Activated CD8-positive, alpha-beta memory T cell treated with anti-CD3 and anti-CD28 coated beads, Interleukin-2, amount 10 ng/mL, durations not matched to agents 7 days and 5 days (primary cell): ENCODE measurements at regions not wholly inside any gene's neighbourhood (a gene's known extent, or its start where the extent isn't known, plus 50 kb on each side); places are given as distances from the start of the nearest gene placed in this dataset.

Experiments used
- ATAC-seq: fragments of 150-1000 bp; cut with Tn5 transposase; one replicate; pipeline ENCODE4 v1.10.0; 2021; ENCODE audit warnings: moderate library complexity
- CTCF ChIA-PET: fragments of 350-600 bp; sonication (Branson Sonifier 250); formaldehyde crosslinking; loops from one replicate; lab custom pipeline; 2021; ENCODE audit warnings: antibody characterized with exemption; lab: Charles Lee
- DNase-seq: peaks from one replicate; pipeline ENCODE4 v3.0.0-alpha.2; 2020
- H3K27ac Mint-ChIP-seq: one replicate; pipeline ENCODE4 v1.8.0; 2021; ENCODE audit warnings: mild to moderate bottlenecking, mixed read lengths
- H3K27me3 Mint-ChIP-seq: one replicate; pipeline ENCODE4 v1.8.0; 2021; ENCODE audit warnings: mixed read lengths
- H3K36me3 Mint-ChIP-seq: one replicate; pipeline ENCODE4 v1.8.0; 2021; ENCODE audit warnings: mild to moderate bottlenecking, mixed read lengths
- H3K4me1 Mint-ChIP-seq: one replicate; pipeline ENCODE4 v1.8.0; 2021; ENCODE audit warnings: mixed read lengths
- H3K4me3 Mint-ChIP-seq: one replicate; pipeline ENCODE4 v1.8.0; 2021; ENCODE audit warnings: mild to moderate bottlenecking, moderate library complexity, mixed read lengths
- H3K9me3 Mint-ChIP-seq: one replicate; pipeline ENCODE4 v1.8.0; 2022; ENCODE audit warnings: low read depth, mixed read lengths

GRCh38 chr13:48600374-48601364, 53.1 kb upstream of the CYSLTR2 start:
- CTCF ChIA-PET: interaction anchor here (1.5 to 9.2 kb wide), 2 partner anchors 131 to 170 kb away, joined by 4 to 119 read pairs; no protein-coding TSS in a partner anchor
- H3K27me3 Mint-ChIP-seq: peaks cover 9% of the 10 kb centered on the region
- ATAC-seq: no peak

GRCh38 chr13:48602296-48603016, 51.3 kb upstream of the CYSLTR2 start:
- DNase-seq: no peak
- CTCF ChIA-PET: no interaction called here

More at GRCh38 chr13:48600374-48601364, 53.1 kb upstream of the CYSLTR2 start:
- H3K9me3 Mint-ChIP-seq: no peaks in the 10 kb centered on the region
- DNase-seq: no peak
- no peak overlapping the region for H3K27ac Mint-ChIP-seq
- H3K4me1 Mint-ChIP-seq: peaks cover 8% of the 10 kb centered on the region
- no peak overlapping the region for H3K4me3 Mint-ChIP-seq
- H3K36me3 Mint-ChIP-seq: peaks cover 2% of the 10 kb centered on the region

GRCh38 chr13:48603375-48603774, 50.4 kb upstream of the CYSLTR2 start:
- Mint-ChIP-seq H3K9me3 (peaks cover under 1% of the 10 kb centered on the region), H3K4me1 (peaks cover 8% of the 10 kb centered on the region), H3K36me3 (peaks cover 3% of the 10 kb centered on the region), H3K27me3 (peaks cover 18% of the 10 kb centered on the region), H3K27ac (no peak overlapping the region), H3K4me3 (no peak overlapping the region)
- ATAC-seq (no peak), DNase-seq (no peak)
- CTCF ChIA-PET: no interaction called here

More at GRCh38 chr13:48602296-48603016, 51.3 kb upstream of the CYSLTR2 start:
- Mint-ChIP-seq H3K27ac (no peak overlapping the region), H3K4me3 (no peak overlapping the region), H3K4me1 (peaks cover 8% of the 10 kb centered on the region), H3K27me3 (peaks cover 18% of the 10 kb centered on the region), H3K9me3 (no peaks in the 10 kb centered on the region), H3K36me3 (peaks cover 3% of the 10 kb centered on the region)
- ATAC-seq: no peak
